Activated T-cell treated with anti-CD3 and anti-CD28 coated beads, Interleukin-2, amount 50 U/mL, for 4 hours (primary cell): ENCODE measurements at regions not wholly inside any gene's neighbourhood (a gene's known extent, or its start where the extent isn't known, plus 50 kb on each side); places are given as distances from the start of the nearest gene placed in this dataset.
"Not testable (repeated sequence)": the region's sequence is repeated elsewhere in the genome, so short reads cannot be mapped to it uniquely, and the experiment has no call there.

Source experiments
- ATAC-seq, 2 donors: fragments of 200-7000 bp; cut with Tn5 transposase; one replicate each; pipeline ENCODE4 v1.10.0; 2021
- DNase-seq: peaks from one replicate; pipeline ENCODE4 v3.0.0-alpha.2; 2020
- H3K27me3 Mint-ChIP-seq: one replicate; pipeline ENCODE4 v1.8.0; 2021; ENCODE audit warnings: low read depth, mixed read lengths
- H3K36me3 Mint-ChIP-seq: one replicate; pipeline ENCODE4 v1.8.0; 2022; ENCODE audit warnings: mixed read lengths; ENCODE audit not compliant: insufficient read depth
- H3K4me1 Mint-ChIP-seq: one replicate; pipeline ENCODE4 v1.8.0; 2021; ENCODE audit warnings: low read depth, mixed read lengths
- H3K4me3 Mint-ChIP-seq: one replicate; pipeline ENCODE4 v1.8.0; 2021; ENCODE audit warnings: mild to moderate bottlenecking, moderate library complexity, mixed read lengths
- H3K9me3 Mint-ChIP-seq: one replicate; pipeline ENCODE4 v1.8.0; 2021; ENCODE audit warnings: mixed read lengths

- not testable (repeated sequence) for H3K9me3 Mint-ChIP-seq, H3K4me3 Mint-ChIP-seq, H3K27me3 Mint-ChIP-seq
These were observed 69.5 kb downstream of the NPIPA7 start for GRCh38 chr16:16448423-16448822.

GRCh38 chr16:16449712-16450237 lies 70.8 kb downstream of the NPIPA7 start:
- H3K9me3 Mint-ChIP-seq, H3K4me3 Mint-ChIP-seq, ATAC-seq, H3K4me1 Mint-ChIP-seq, H3K27me3 Mint-ChIP-seq, DNase-seq, H3K36me3 Mint-ChIP-seq: not testable (repeated sequence)

More at GRCh38 chr16:16448423-16448822, 69.5 kb downstream of the NPIPA7 start:
- DNase-seq, H3K4me1 Mint-ChIP-seq, H3K36me3 Mint-ChIP-seq, ATAC-seq: not testable (repeated sequence)

- not testable (repeated sequence) for ATAC-seq, H3K27me3 Mint-ChIP-seq, H3K9me3 Mint-ChIP-seq
These were observed 72.9 kb downstream of the NPIPA7 start for GRCh38 chr16:16451721-16452410.

GRCh38 chr16:16458579-16458978 lies 79.6 kb downstream of the NPIPA7 start:
- not testable (repeated sequence) for H3K27me3 Mint-ChIP-seq, H3K4me1 Mint-ChIP-seq, H3K36me3 Mint-ChIP-seq, ATAC-seq, DNase-seq, H3K4me3 Mint-ChIP-seq, H3K9me3 Mint-ChIP-seq

More at GRCh38 chr16:16451721-16452410, 72.9 kb downstream of the NPIPA7 start:
- H3K36me3 Mint-ChIP-seq, H3K4me3 Mint-ChIP-seq, H3K4me1 Mint-ChIP-seq, DNase-seq: not testable (repeated sequence)

- H3K27me3 Mint-ChIP-seq, H3K9me3 Mint-ChIP-seq, H3K36me3 Mint-ChIP-seq, DNase-seq, ATAC-seq, H3K4me3 Mint-ChIP-seq, H3K4me1 Mint-ChIP-seq: not testable (repeated sequence)
These were observed 84.9 kb downstream of the NPIPA7 start for GRCh38 chr16:16463792-16464191.

GRCh38 chr16:16488919-16489318 lies 110.0 kb downstream of the NPIPA7 start:
- not testable (repeated sequence) for DNase-seq, ATAC-seq, H3K4me3 Mint-ChIP-seq, H3K4me1 Mint-ChIP-seq, H3K9me3 Mint-ChIP-seq, H3K36me3 Mint-ChIP-seq, H3K27me3 Mint-ChIP-seq

- ATAC-seq, H3K36me3 Mint-ChIP-seq, DNase-seq, H3K4me1 Mint-ChIP-seq, H3K9me3 Mint-ChIP-seq, H3K4me3 Mint-ChIP-seq, H3K27me3 Mint-ChIP-seq: not testable (repeated sequence)
These were observed 110.5 kb downstream of the NPIPA7 start for GRCh38 chr16:16489466-16489865.

- H3K27me3 Mint-ChIP-seq, DNase-seq, H3K4me1 Mint-ChIP-seq, ATAC-seq, H3K36me3 Mint-ChIP-seq, H3K4me3 Mint-ChIP-seq, H3K9me3 Mint-ChIP-seq: not testable (repeated sequence)
These were observed 115.2 kb downstream of the NPIPA7 start for GRCh38 chr16:16494114-16494513.

GRCh38 chr16:16494998-16495397 lies 116.1 kb downstream of the NPIPA7 start:
- H3K9me3 Mint-ChIP-seq, H3K4me3 Mint-ChIP-seq, DNase-seq, H3K27me3 Mint-ChIP-seq, H3K4me1 Mint-ChIP-seq, ATAC-seq, H3K36me3 Mint-ChIP-seq: not testable (repeated sequence)

- not testable (repeated sequence) for H3K4me1 Mint-ChIP-seq, H3K27me3 Mint-ChIP-seq, H3K36me3 Mint-ChIP-seq, H3K9me3 Mint-ChIP-seq, H3K4me3 Mint-ChIP-seq, DNase-seq, ATAC-seq
These were observed 120.9 kb downstream of the NPIPA7 start for GRCh38 chr16:16499875-16500274.

GRCh38 chr16:16507041-16507440 lies 128.1 kb downstream of the NPIPA7 start:
- H3K9me3 Mint-ChIP-seq, H3K36me3 Mint-ChIP-seq, H3K27me3 Mint-ChIP-seq, ATAC-seq, H3K4me3 Mint-ChIP-seq, H3K4me1 Mint-ChIP-seq, DNase-seq: not testable (repeated sequence)

GRCh38 chr16:16508344-16508743 lies 129.4 kb downstream of the NPIPA7 start:
- DNase-seq, H3K4me3 Mint-ChIP-seq, ATAC-seq, H3K27me3 Mint-ChIP-seq, H3K4me1 Mint-ChIP-seq, H3K9me3 Mint-ChIP-seq, H3K36me3 Mint-ChIP-seq: not testable (repeated sequence)

GRCh38 chr16:16519395-16519794 lies 140.5 kb downstream of the NPIPA7 start:
- ATAC-seq, H3K9me3 Mint-ChIP-seq, H3K4me1 Mint-ChIP-seq, H3K27me3 Mint-ChIP-seq, DNase-seq, H3K4me3 Mint-ChIP-seq, H3K36me3 Mint-ChIP-seq: not testable (repeated sequence)

GRCh38 chr16:16521239-16522002 lies 142.5 kb downstream of the NPIPA7 start:
- H3K9me3 Mint-ChIP-seq, H3K4me1 Mint-ChIP-seq, DNase-seq, H3K27me3 Mint-ChIP-seq, H3K4me3 Mint-ChIP-seq, ATAC-seq, H3K36me3 Mint-ChIP-seq: not testable (repeated sequence)

GRCh38 chr16:16526998-16527397 lies 148.1 kb downstream of the NPIPA7 start:
- H3K9me3 Mint-ChIP-seq, H3K4me1 Mint-ChIP-seq, H3K36me3 Mint-ChIP-seq, DNase-seq, H3K27me3 Mint-ChIP-seq, ATAC-seq, H3K4me3 Mint-ChIP-seq: not testable (repeated sequence)
